Astrocyte of the spinal cord (primary cell): ENCODE measurements at regions not wholly inside any gene's neighbourhood (a gene's known extent, or its start where the extent isn't known, plus 50 kb on each side); places are given as distances from the start of the nearest gene placed in this dataset.

ENCODE experiments used
- DNase-seq: peaks from one replicate; pipeline ENCODE4 v3.0.0; 2011; ENCODE audit warnings: low read depth, low spot score
- H3K4me3 ChIP-seq: 2 replicates; pipeline ENCODE4 v1.5.1; 2011; ENCODE audit warnings: low read depth, mild to moderate bottlenecking, low read length, moderate library complexity
- in situ Hi-C: cut with HindIII; loops from 2 replicates; pipeline ENCODE4 v1.10.0; 2017; ENCODE audit warnings: low sequenced_read_pairs
- TF ChIP-seq, protein P1 (sequence below): IDR thresholded peaks from 2 replicates; pipeline ENCODE4 v1.5.1; 2012; ENCODE audit warnings: low read depth, mild to moderate bottlenecking, low read length, inconsistent platforms

- TF ChIP-seq, protein P1, sequence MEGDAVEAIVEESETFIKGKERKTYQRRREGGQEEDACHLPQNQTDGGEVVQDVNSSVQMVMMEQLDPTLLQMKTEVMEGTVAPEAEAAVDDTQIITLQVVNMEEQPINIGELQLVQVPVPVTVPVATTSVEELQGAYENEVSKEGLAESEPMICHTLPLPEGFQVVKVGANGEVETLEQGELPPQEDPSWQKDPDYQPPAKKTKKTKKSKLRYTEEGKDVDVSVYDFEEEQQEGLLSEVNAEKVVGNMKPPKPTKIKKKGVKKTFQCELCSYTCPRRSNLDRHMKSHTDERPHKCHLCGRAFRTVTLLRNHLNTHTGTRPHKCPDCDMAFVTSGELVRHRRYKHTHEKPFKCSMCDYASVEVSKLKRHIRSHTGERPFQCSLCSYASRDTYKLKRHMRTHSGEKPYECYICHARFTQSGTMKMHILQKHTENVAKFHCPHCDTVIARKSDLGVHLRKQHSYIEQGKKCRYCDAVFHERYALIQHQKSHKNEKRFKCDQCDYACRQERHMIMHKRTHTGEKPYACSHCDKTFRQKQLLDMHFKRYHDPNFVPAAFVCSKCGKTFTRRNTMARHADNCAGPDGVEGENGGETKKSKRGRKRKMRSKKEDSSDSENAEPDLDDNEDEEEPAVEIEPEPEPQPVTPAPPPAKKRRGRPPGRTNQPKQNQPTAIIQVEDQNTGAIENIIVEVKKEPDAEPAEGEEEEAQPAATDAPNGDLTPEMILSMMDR: no peak
- in situ Hi-C loops: no loop called here
- DNase-seq: no peak
- H3K4me3 ChIP-seq: no peak overlapping the region
Measured at GRCh38 chr1:37404711-37405110, 69.7 kb upstream of the ZC3H12A start.

DNA sequence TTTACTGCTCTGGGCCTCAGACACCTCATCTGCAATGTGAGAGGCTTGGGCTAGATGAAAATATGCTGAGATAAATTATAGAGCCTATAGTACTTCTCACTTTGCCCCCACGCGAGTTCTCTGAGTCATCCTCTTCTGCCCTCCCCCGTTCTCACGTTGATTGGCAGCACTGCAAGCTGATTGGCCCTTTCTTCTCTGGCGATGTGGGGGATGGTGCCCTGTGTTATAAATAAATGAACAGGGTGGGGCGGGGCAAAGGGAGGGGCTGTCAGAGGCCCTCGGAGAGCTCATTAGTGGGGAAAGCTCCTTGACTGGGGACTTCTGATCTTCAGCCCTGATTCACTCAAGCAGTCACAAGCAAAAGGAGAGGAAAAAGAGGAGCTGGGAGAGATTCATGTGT, 64.3 kb upstream of the ZC3H12A start:
- in situ Hi-C loops: no loop called here
- no peak for DNase-seq

DNA sequence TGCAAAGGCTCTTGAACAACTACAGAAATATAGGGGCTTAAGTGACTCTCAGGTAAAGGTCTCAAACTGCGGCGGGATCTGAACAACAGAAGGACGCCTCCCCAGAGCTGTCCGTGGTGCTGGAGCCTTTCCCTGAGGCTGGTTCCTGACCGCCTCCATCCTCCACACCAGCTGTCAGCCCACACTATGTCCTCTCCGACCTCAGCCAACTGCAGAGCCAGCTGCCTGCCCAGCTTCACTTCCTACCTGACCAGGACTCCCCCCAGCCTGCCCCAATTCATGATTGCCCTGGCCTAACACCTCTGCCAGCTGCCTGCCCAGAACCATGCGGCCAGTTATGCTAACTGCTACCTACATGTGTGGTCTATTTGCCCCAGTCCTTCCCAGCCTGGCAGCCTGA, 63.6 kb upstream of the ZC3H12A start:
- TF ChIP-seq, protein P1: no peak
- in situ Hi-C loops: no loop called here
- peak; percentile 5 for DNase-seq
- no peak overlapping the region for H3K4me3 ChIP-seq

More for the DNA sequence above, 64.3 kb upstream of the ZC3H12A start:
- no peak overlapping the region for H3K4me3 ChIP-seq
- TF ChIP-seq, protein P1: no peak

DNA sequence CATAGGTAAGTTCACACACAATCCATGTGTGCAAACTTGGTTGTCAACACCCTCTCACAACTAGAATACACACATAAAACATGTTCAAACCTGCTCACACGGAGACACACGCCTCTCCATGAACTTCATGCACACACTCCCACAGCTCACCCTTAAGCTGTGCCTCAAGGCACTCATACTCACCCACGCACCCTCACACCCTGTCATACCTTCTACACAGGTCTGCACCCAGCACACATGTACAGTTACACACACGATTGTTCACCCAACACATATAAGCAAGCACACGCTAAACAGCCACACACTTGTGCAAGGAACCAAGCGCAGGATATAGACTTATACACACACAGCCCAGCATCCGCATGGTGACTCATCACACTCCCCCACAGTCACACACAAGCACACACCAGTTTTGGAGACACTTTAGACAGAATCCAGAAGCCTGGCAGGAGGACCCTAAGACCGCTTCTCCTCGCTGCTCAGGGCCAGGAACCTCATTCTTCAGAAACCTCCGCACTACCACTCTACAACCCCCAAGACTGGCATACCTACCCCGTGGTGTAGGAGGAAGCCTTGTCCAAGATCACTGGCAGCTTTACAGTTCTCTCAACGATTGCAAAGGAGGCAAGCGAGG, 58.7 kb upstream of the ZC3H12A start:
- TF ChIP-seq, protein P1: no peak
- DNase-seq: no peak
- no peak overlapping the region for H3K4me3 ChIP-seq
- in situ Hi-C loops: no loop called here

GRCh38 chr1:37420456-37420855, 53.9 kb upstream of the ZC3H12A start:
- DNase-seq: no peak
- H3K4me3 ChIP-seq: no peak overlapping the region
- TF ChIP-seq, protein P1: no peak
- in situ Hi-C loops: no loop called here

DNA sequence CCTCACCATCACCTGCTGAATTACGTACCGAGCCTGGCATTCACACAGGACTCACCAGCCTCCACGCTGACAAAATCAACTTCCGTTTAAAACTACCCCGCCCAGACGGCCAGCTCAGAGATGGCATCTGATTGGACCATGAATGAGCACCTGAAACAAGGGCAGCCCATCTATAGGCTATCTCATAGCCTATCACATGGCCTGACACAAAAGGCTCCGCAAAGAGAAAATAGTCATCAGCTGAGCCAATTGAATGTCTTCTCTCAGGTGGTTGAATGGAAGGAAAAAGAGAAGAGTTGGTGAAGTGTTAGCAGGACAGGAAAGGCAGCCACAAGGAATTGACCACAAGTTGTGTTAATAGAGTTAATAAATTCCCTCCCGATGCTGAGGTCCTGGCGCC, 50.6 kb upstream of the ZC3H12A start:
- DNase-seq: no peak
- TF ChIP-seq, protein P1: no peak
- in situ Hi-C loops: no loop called here
- no peak overlapping the region for H3K4me3 ChIP-seq

GRCh38 chr1:37424523-37424922, 49.9 kb upstream of the ZC3H12A start:
- H3K4me3 ChIP-seq: no peak overlapping the region
- in situ Hi-C loops: no loop called here
- TF ChIP-seq, protein P1: no peak
- DNase-seq: no peak
